ENCODE measurements at regions not wholly inside any gene's neighbourhood (a gene's known extent, or its start where the extent isn't known, plus 50 kb on each side); places are given as distances from the start of the nearest gene placed in this dataset.

- DNase-seq (ENCODE audit: low read depth in 1 of 2, low spot score in 2 of 2) (no peak), FAIRE-seq (no peak)
- Histone ChIP-seq H3K27ac (ENCODE audit: low read depth, low read length) (no peak overlapping the region), H3K18ac (ENCODE audit: extremely low read depth, low read length) (no peak overlapping the region), H3K9me3 (ENCODE audit: insufficient read depth in 2 of 2, low read depth in 1 of 2, low read length in 1 of 2) (0 out of 4 replicates have a peak, but pooled peaks cover 0 to 6% of the 10 kb centered on the region in 2 experiments), H3K79me2 (ENCODE audit: control insufficient read depth in 1 of 2, insufficient read depth in 2 of 2, low read length in 2 of 2) (no peaks in the 10 kb centered on the region), H3K36me3 (ENCODE audit: control insufficient read depth in 2 of 4, insufficient read depth in 4 of 4, low read length in 3 of 4) (no peaks in the 10 kb centered on the region), H3K79me1 (ENCODE audit: low read depth, low read length) (no peaks in the 10 kb centered on the region), H2BK12ac (ENCODE audit: low read depth, low read length) (no peak overlapping the region), H3K14ac (ENCODE audit: insufficient read length) (no peak overlapping the region), H2AFZ (ENCODE audit: low read length) (no peak overlapping the region), H3K4ac (replicated peaks; ENCODE audit: insufficient read length, low read depth, low read length) (peak overlapping the region; percentile 23), H3K4me1 (replicated peaks in 1 of 4; ENCODE audit: control insufficient read depth in 3 of 4, insufficient read depth in 4 of 4, low read length in 3 of 4) (no peaks in the 10 kb centered on the region), H3K23ac (ENCODE audit: insufficient read length) (no peak overlapping the region), H2AK5ac (ENCODE audit: low read depth, low read length) (no peak overlapping the region), H4K20me1 (replicated peaks in 1 of 2; ENCODE audit: control insufficient read depth in 1 of 2, insufficient read depth in 2 of 2, low read length in 2 of 2) (peaks cover 0 to 2% of the 10 kb centered on the region in 2 experiments), H2BK5ac (ENCODE audit: low read depth, low read length) (no peak overlapping the region), H3K56ac (replicated peaks; ENCODE audit: insufficient read length, low read depth, low read length) (no peak overlapping the region), H4K8ac (ENCODE audit: extremely low read depth, insufficient read depth, low read length) (no peak overlapping the region), H4K5ac (ENCODE audit: insufficient read length, low read depth, low read length) (no peak overlapping the region), H3K23me2 (ENCODE audit: low read depth, low read length) (no peaks in the 10 kb centered on the region; the same call in 1 of the 2 replicates), H2BK15ac (ENCODE audit: low read length) (no peak overlapping the region), H4K91ac (replicated peaks; ENCODE audit: insufficient read length, low read length) (no peak overlapping the region), H3K4me2 (ENCODE audit: insufficient read depth in 1 of 2, low read depth in 2 of 2, low read length in 2 of 2) (no peak overlapping the region), H3K9ac (replicated peaks in 1 of 4; ENCODE audit: extremely low read depth in 1 of 4, low read depth in 3 of 4, low read length in 3 of 4) (no peak overlapping the region), H2BK20ac (ENCODE audit: low read length) (no peak overlapping the region), H3K27me3 (replicated peaks in 1 of 4; ENCODE audit: control insufficient read depth in 3 of 4, extremely low read depth in 1 of 4, insufficient read depth in 3 of 4, low read length in 3 of 4) (no peaks in the 10 kb centered on the region; a peak in 1 of 7 replicates), H2BK120ac (replicated peaks; ENCODE audit: low read depth, low read length) (no peak overlapping the region), H3K4me3 (ENCODE audit: extremely low read depth in 1 of 4, insufficient read depth in 2 of 4, low read depth in 3 of 4, low read length in 4 of 4) (no peak overlapping the region)
- POLR2A ChIA-PET (ENCODE audit: partially characterized antibody) = no interaction called here
- CTCF ChIA-PET (ENCODE audit: partially characterized antibody) = interaction anchor here (1.4 kb wide), 1 partner anchor 16 kb away, joined by 3 read pairs; no protein-coding TSS in a partner anchor
- no peak for TF ChIP-seq SP2 (IDR thresholded peaks at IDR 0.05; ENCODE audit: low read length)
- no peak for TF ChIP-seq SIX5 (IDR thresholded peaks at IDR 0.05; ENCODE audit: low read depth, low read length)
- no peak for TF ChIP-seq MAFK (IDR thresholded peaks at IDR 0.05; ENCODE audit: low read depth, low read length)
- TF ChIP-seq TEAD4 (IDR thresholded peaks at IDR 0.05; ENCODE audit: low read depth, low read length) = no peak
- no peak for TF ChIP-seq BRCA1 (IDR thresholded peaks at IDR 0.05; ENCODE audit: low read depth, low read length)
- TF ChIP-seq CBX8 (IDR thresholded peaks at IDR 0.05; ENCODE audit: borderline replicate concordance, low read depth, low read length) = no peak
- no peak for TF ChIP-seq EZH2 (IDR thresholded peaks at IDR 0.05; ENCODE audit: low read depth, low read length, severe bottlenecking)
- TF ChIP-seq RAD21 (IDR thresholded peaks at IDR 0.05 in 1 of 2, conservative IDR thresholded peaks at IDR 0.05 in 1 of 2; ENCODE audit: low read depth in 2 of 2, low read length in 2 of 2) = no peak
- WGBS, 2 experiments (ENCODE audit: extremely low coverage in 1 of 2, insufficient coverage in 1 of 2, insufficient read length in 1 of 2, insufficient replicate concordance in 2 of 2, low coverage in 1 of 2, low lambda C conversion rate in 2 of 2, missing lambda C conversion rate in 1 of 2) = 94% methylated on average over 8 of the region's 8 CpGs; no CpG with 5 or more reads in 1 of the 2 experiments
Observed at GRCh38 chr2:9127316-9127715, 79.3 kb upstream of the ASAP2 start.

Measured in H1 (cell line).